Testis (tissue), 2 donors: ENCODE measurements at regions not wholly inside any gene's neighbourhood (a gene's known extent, or its start where the extent isn't known, plus 50 kb on each side); places are given as distances from the start of the nearest gene placed in this dataset.
"Not testable (repeated sequence)": the region's sequence is repeated elsewhere in the genome, so short reads cannot be mapped to it uniquely, and the experiment has no call there.

Source experiments
- DNase-seq: peaks from one replicate; pipeline ENCODE4 v3.0.0-alpha.2; 2019
- H3K27ac ChIP-seq, 2 donors: fragments of 200-600 bp; sonication (generic); one replicate each; pipeline ENCODE4 v1.5.1; 2019
- H3K27me3 ChIP-seq: fragments of 200-600 bp; sonication (generic); one replicate; pipeline ENCODE4 v1.5.1; 2019
- H3K36me3 ChIP-seq: fragments of 200-600 bp; sonication (generic); one replicate; pipeline ENCODE4 v1.5.1; 2017; ENCODE audit warnings: low read depth; ENCODE audit errors: missing control alignments
- H3K4me1 ChIP-seq: fragments of 200-600 bp; sonication (generic); one replicate; pipeline ENCODE4 v1.5.1; 2019
- H3K4me3 ChIP-seq, 2 donors: fragments of 200-600 bp; sonication (generic); one replicate each; pipeline ENCODE4 v1.5.1; 2017 to 2019
- H3K9me3 ChIP-seq: fragments of 200-600 bp; sonication (generic); one replicate; pipeline ENCODE4 v1.5.1; 2017
- POLR2A ChIP-seq: fragments of 450-650 bp; IDR thresholded peaks from one replicate; pipeline ENCODE4 v1.6.1; 2017; ENCODE audit warnings: antibody characterized with exemption, mild to moderate bottlenecking, moderate library complexity
- WGBS, 2 donors: methylation state at CpG; one replicate each; pipeline ENCODE4 v1.1.5; 2018; 5-methylcytosine and 5-hydroxymethylcytosine counted together
- intact Hi-C: fragments of 100-400 bp; cut with DNase I; formaldehyde crosslinking; loops from one replicate; pipeline ENCODE4 v1.15.1; 2023; ENCODE audit warnings: low total_unique reads
- TF ChIP-seq, protein P1 (sequence below), 3 experiments: fragments of 450-650 bp in 2 of 3; fragments of 200-600 bp in 1 of 3; sonication (generic) in 1 of 3; IDR thresholded peaks; one replicate each; pipeline ENCODE4 v1.5.1; 2016 to 2019; ENCODE audit warnings: antibody characterized with exemption in 3 of 3, mild to moderate bottlenecking in 2 of 3, moderate library complexity in 1 of 3

DNA sequence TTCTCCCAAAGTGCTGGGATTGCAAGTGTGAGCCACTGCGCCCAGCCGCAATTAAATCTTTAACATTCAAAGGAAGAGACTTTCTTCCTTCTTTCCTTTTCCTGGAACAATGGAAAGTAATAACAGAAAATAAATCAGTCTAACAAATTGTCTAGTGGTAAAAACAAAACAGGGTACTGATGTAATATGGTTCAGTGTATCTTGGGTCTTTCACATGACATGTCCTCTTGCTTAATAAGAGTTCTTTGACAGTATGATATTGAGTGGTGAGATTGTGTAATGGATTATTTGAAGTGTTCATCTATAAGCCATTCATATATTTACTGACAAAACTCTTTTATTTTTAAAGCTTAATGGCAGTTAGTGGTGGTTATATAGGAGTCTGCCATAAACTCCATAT is 256.6 kb downstream of the SPRY1 start:
- Histone ChIP-seq H3K4me1 (peaks cover 7% of the 10 kb centered on the region), H3K27me3 (no peaks in the 10 kb centered on the region), H3K9me3 (no peaks in the 10 kb centered on the region), H3K4me3 (no peak overlapping the region), H3K36me3 (no peaks in the 10 kb centered on the region), H3K27ac (no peak overlapping the region)
- TF ChIP-seq, protein P1, sequence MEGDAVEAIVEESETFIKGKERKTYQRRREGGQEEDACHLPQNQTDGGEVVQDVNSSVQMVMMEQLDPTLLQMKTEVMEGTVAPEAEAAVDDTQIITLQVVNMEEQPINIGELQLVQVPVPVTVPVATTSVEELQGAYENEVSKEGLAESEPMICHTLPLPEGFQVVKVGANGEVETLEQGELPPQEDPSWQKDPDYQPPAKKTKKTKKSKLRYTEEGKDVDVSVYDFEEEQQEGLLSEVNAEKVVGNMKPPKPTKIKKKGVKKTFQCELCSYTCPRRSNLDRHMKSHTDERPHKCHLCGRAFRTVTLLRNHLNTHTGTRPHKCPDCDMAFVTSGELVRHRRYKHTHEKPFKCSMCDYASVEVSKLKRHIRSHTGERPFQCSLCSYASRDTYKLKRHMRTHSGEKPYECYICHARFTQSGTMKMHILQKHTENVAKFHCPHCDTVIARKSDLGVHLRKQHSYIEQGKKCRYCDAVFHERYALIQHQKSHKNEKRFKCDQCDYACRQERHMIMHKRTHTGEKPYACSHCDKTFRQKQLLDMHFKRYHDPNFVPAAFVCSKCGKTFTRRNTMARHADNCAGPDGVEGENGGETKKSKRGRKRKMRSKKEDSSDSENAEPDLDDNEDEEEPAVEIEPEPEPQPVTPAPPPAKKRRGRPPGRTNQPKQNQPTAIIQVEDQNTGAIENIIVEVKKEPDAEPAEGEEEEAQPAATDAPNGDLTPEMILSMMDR (IDR thresholded peaks at IDR 0.05): no peak
- no peak for TF ChIP-seq POLR2A
- intact Hi-C loops: no loop called here
- no peak for DNase-seq
- WGBS, 2 donors: 90% methylated on average over 2 of the region's 2 CpGs

DNA sequence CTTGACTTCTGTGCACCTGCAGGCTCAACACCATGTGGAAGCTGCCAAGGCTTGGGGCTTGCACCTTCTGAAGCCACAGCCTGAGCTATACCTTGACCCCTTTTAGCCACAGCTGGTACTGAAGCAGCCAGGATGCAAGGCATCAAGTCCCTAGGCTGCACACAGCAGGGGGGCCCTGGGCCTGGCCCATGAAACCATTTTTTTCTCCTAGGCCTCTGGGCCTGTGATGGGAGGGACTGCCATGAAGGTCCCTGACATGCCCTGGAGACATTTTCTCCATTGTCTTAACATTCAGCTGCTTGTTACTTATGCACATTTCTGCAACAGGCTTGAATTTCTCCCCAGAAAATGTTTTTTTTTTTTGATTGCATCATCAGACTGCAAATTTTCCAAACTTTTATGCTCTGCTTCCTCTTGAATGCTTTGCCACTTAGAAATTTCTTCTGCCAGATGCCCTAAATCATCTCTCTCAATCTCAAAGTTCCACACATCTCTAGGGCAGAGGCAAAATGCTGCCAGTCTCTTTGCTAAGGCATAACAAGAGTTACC is 260.2 kb downstream of the SPRY1 start:
- DNase-seq, H3K4me3 ChIP-seq, H3K9me3 ChIP-seq, H3K27ac ChIP-seq, H3K27me3 ChIP-seq, intact Hi-C loops, H3K4me1 ChIP-seq, H3K36me3 ChIP-seq: not testable (repeated sequence)

DNA sequence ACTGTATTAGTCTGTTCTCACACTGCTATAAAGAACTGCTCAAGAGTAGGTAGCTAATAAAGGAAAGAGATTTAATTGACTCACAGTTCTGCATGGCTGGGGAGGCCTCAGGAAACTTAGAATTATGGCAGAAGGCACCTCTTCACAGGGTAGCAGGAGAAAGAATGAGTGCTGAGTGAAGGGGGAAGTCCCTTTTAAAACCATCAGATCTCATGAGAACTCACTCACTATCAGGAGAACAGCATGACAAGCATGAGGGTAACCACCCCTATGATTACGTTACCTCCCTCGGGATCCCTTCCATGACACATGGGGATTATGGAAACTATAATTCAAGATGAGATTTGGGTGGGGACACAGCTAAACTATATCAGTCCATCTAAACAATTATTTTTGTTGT is 261.0 kb downstream of the SPRY1 start:
- H3K27me3 ChIP-seq, DNase-seq, H3K4me1 ChIP-seq, H3K9me3 ChIP-seq, intact Hi-C loops, H3K27ac ChIP-seq, H3K36me3 ChIP-seq, H3K4me3 ChIP-seq: not testable (repeated sequence)
- 96 to 97% methylated on average over 2 of the region's 2 CpGs for WGBS, 2 donors

GRCh38 chr4:123659262-123659661 is 262.7 kb downstream of the SPRY1 start:
- TF ChIP-seq, protein P1 (IDR thresholded peaks at IDR 0.05): no peak
- TF ChIP-seq POLR2A: no peak
- no peaks in the 10 kb centered on the region for H3K27me3 ChIP-seq
- no peak for DNase-seq
- no peak overlapping the region for H3K27ac ChIP-seq
- H3K36me3 ChIP-seq: no peaks in the 10 kb centered on the region
- no peak overlapping the region for H3K4me3 ChIP-seq
- H3K9me3 ChIP-seq: no peaks in the 10 kb centered on the region
- no peaks in the 10 kb centered on the region for H3K4me1 ChIP-seq
- intact Hi-C loops: no loop called here

GRCh38 chr4:123659730-123660129 is 263.1 kb downstream of the SPRY1 start:
- no peaks in the 10 kb centered on the region for H3K27me3 ChIP-seq
- H3K4me3 ChIP-seq: no peak overlapping the region
- no peak overlapping the region for H3K27ac ChIP-seq
- no peak for DNase-seq
- no peaks in the 10 kb centered on the region for H3K9me3 ChIP-seq
- 91 to 100% methylated on average over 1 of the region's 1 CpG for WGBS, 2 donors
- H3K36me3 ChIP-seq: no peaks in the 10 kb centered on the region
- no peaks in the 10 kb centered on the region for H3K4me1 ChIP-seq
- intact Hi-C loops: no loop called here
- TF ChIP-seq POLR2A: no peak
- TF ChIP-seq, protein P1 (IDR thresholded peaks at IDR 0.05): peak in 1 of 3 experiments; percentile 30

DNA sequence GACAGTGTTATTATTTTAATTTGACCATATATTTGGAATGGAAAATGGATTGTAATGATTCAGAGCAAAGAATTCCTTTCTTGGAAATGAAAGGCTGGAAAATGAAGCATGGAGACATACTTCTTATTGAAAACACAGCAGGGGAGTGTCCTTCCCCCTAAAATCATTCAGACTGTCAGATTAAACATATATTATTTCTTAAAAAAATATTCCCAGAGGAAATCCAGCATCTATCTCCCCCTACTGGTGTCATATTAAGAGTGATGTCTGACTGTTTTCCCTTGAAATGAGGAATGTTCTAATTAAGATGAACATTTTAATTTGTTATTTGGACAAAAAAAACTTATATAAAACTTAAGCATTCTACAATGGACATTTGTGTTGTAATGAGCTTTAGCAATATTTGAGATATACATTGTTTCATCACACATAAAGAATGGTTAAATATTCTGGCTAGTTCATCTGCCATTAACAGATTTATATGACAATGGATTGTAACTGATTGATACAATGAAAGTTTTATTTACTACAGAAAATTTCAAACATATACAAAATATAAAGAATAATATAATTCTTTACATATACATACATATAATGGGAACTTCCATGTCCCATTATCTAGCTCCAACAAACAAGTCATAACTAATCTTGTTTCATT is 264.6 kb downstream of the SPRY1 start:
- no peak overlapping the region for H3K27ac ChIP-seq
- no peaks in the 10 kb centered on the region for H3K27me3 ChIP-seq
- H3K9me3 ChIP-seq: no peaks in the 10 kb centered on the region
- DNase-seq: no peak
- no peak overlapping the region for H3K4me3 ChIP-seq
- H3K36me3 ChIP-seq: no peaks in the 10 kb centered on the region
- no peaks in the 10 kb centered on the region for H3K4me1 ChIP-seq
- intact Hi-C loops: no loop called here
- TF ChIP-seq POLR2A: no peak
- TF ChIP-seq, protein P1 (IDR thresholded peaks at IDR 0.05): peak; percentile 22 to 51 (median 42)
